Lower lobe of right lung (tissue), 2 donors: ENCODE measurements at regions not wholly inside any gene's neighbourhood (a gene's known extent, or its start where the extent isn't known, plus 50 kb on each side); places are given as distances from the start of the nearest gene placed in this dataset.

Experiments used
- ATAC-seq, 2 donors: fragments of 200-7000 bp; cut with Tn5 transposase; one replicate each; pipeline ENCODE4 v1.9.1; 2020 to 2022; ENCODE audit warnings: mild to moderate bottlenecking in 2 of 2, moderate library complexity in 2 of 2
- DNase-seq: peaks from one replicate; pipeline ENCODE4 v3.0.0-alpha.2; 2020
- H3K27ac ChIP-seq: fragments of 200-600 bp; one replicate; pipeline ENCODE4 v1.8.0; 2022
- H3K27me3 ChIP-seq: fragments of 200-600 bp; one replicate; pipeline ENCODE4 v1.8.0; 2022; ENCODE audit warnings: low read depth
- H3K36me3 ChIP-seq: fragments of 200-600 bp; one replicate; pipeline ENCODE4 v1.8.0; 2022; ENCODE audit warnings: mild to moderate bottlenecking
- H3K4me1 ChIP-seq: fragments of 200-600 bp; one replicate; pipeline ENCODE4 v1.8.0; 2022
- H3K4me3 ChIP-seq: fragments of 200-600 bp; one replicate; pipeline ENCODE4 v1.8.0; 2022; ENCODE audit warnings: mild to moderate bottlenecking
- H3K9me3 ChIP-seq: fragments of 200-600 bp; one replicate; pipeline ENCODE4 v1.8.0; 2022
- CTCF ChIP-seq: fragments of 200-600 bp; IDR thresholded peaks from one replicate; pipeline ENCODE4 v1.8.0; 2022; ENCODE audit warnings: antibody characterized with exemption, mild to moderate bottlenecking
- intact Hi-C: fragments of 100-400 bp; cut with DNase I; formaldehyde crosslinking; loops from one replicate; pipeline ENCODE4 v1.11.0; 2022
- donor health status: DM: no; HTN: yes; CAD: no; lungs with severe emphysema.

GRCh38 chr4:147039976-147040575 is 94.4 kb upstream of the TTC29 start:
- no peak overlapping the region for H3K4me3 ChIP-seq
- H3K9me3 ChIP-seq, result no peaks in the 10 kb centered on the region
- TF ChIP-seq CTCF, result no peak
- intact Hi-C loops, result no loop called here
- ATAC-seq (no peak), DNase-seq (no peak)
- H3K27ac ChIP-seq, result no peak overlapping the region
- H3K4me1 ChIP-seq, result no peaks in the 10 kb centered on the region
- H3K36me3 ChIP-seq, result no peaks in the 10 kb centered on the region
- H3K27me3 ChIP-seq, result no peaks in the 10 kb centered on the region

- intact Hi-C loops, result no loop called here
- no peak for TF ChIP-seq CTCF
- ATAC-seq, result no peak
Measured at GRCh38 chr4:147040874-147041273, 95.2 kb upstream of the TTC29 start.

GRCh38 chr4:147041376-147041775 is 95.7 kb upstream of the TTC29 start:
- no peaks in the 10 kb centered on the region for H3K4me1 ChIP-seq
- ATAC-seq, result no peak
- no peak for DNase-seq
- H3K36me3 ChIP-seq, result no peaks in the 10 kb centered on the region
- no peak for TF ChIP-seq CTCF
- H3K27me3 ChIP-seq, result no peaks in the 10 kb centered on the region
- H3K27ac ChIP-seq, result no peak overlapping the region
- H3K9me3 ChIP-seq, result no peaks in the 10 kb centered on the region
- no peak overlapping the region for H3K4me3 ChIP-seq
- intact Hi-C loops, result no loop called here

More at GRCh38 chr4:147040874-147041273, 95.2 kb upstream of the TTC29 start:
- H3K4me3 ChIP-seq, result no peak overlapping the region
- no peak for DNase-seq
- no peaks in the 10 kb centered on the region for H3K4me1 ChIP-seq
- H3K27me3 ChIP-seq, result no peaks in the 10 kb centered on the region
- no peaks in the 10 kb centered on the region for H3K9me3 ChIP-seq
- no peaks in the 10 kb centered on the region for H3K36me3 ChIP-seq
- no peak overlapping the region for H3K27ac ChIP-seq

- ATAC-seq (no peak), DNase-seq (no peak)
- no peak for TF ChIP-seq CTCF
- Histone ChIP-seq H3K27ac (no peak overlapping the region), H3K4me1 (no peaks in the 10 kb centered on the region), H3K9me3 (no peaks in the 10 kb centered on the region), H3K4me3 (no peak overlapping the region), H3K36me3 (no peaks in the 10 kb centered on the region), H3K27me3 (no peaks in the 10 kb centered on the region)
- intact Hi-C loops, result no loop called here
Measured at GRCh38 chr4:147042046-147042445, 96.4 kb upstream of the TTC29 start.

- no peak overlapping the region for H3K27ac ChIP-seq
- H3K36me3 ChIP-seq, result no peaks in the 10 kb centered on the region
- no peak for DNase-seq
- no peaks in the 10 kb centered on the region for H3K4me1 ChIP-seq
- H3K27me3 ChIP-seq, result no peaks in the 10 kb centered on the region
- TF ChIP-seq CTCF, result no peak
- H3K9me3 ChIP-seq, result no peaks in the 10 kb centered on the region
- ATAC-seq, result no peak
- intact Hi-C loops, result no loop called here
- H3K4me3 ChIP-seq, result no peak overlapping the region
Measured at GRCh38 chr4:147044241-147044640, 98.6 kb upstream of the TTC29 start.
